ENCODE measurements at regions not wholly inside any gene's neighbourhood (a gene's known extent, or its start where the extent isn't known, plus 50 kb on each side); places are given as distances from the start of the nearest gene placed in this dataset.

DNA sequence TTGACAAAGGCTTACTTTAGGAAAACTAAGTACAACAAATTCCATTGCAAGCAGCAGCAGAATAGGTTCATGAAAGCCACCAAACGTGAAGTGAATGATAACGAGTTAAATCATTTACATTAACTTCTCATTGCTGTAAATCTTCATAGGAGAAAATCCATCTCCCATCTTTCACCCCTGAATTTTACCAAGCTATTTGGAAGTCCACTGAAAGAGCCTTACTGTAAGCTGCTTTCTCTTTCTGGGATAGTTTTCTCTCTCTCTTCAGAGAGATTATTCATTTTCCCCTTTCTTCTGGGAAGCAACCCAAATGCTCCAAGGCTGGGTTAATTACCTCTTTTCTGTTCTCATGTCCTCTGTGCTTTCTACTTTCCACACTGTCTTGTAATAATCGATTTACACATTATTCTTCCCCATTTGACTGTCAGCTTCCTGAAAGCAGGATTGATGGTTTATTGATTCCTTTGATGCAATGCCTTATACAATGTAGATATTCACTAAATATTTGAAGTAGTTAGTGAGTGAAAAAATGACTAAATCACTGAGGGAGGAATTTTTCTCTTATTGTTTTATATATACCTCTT, 914.3 kb upstream of the ARPP21 start:
- Mint-ChIP-seq H3K9me3 (ENCODE audit: low read depth) (peaks cover 14% of the 10 kb centered on the region), H3K4me3 (ENCODE audit: unreplicated experiment) (no peak overlapping the region), H3K27ac (ENCODE audit: unreplicated experiment) (no peak overlapping the region), H3K36me3 (ENCODE audit: low read depth) (peaks cover 1% of the 10 kb centered on the region), H3K4me1 (ENCODE audit: low read depth) (peaks cover 20% of the 10 kb centered on the region), H3K27me3 (ENCODE audit: low read depth) (no peaks in the 10 kb centered on the region)
- TF ChIP-seq, protein P1, sequence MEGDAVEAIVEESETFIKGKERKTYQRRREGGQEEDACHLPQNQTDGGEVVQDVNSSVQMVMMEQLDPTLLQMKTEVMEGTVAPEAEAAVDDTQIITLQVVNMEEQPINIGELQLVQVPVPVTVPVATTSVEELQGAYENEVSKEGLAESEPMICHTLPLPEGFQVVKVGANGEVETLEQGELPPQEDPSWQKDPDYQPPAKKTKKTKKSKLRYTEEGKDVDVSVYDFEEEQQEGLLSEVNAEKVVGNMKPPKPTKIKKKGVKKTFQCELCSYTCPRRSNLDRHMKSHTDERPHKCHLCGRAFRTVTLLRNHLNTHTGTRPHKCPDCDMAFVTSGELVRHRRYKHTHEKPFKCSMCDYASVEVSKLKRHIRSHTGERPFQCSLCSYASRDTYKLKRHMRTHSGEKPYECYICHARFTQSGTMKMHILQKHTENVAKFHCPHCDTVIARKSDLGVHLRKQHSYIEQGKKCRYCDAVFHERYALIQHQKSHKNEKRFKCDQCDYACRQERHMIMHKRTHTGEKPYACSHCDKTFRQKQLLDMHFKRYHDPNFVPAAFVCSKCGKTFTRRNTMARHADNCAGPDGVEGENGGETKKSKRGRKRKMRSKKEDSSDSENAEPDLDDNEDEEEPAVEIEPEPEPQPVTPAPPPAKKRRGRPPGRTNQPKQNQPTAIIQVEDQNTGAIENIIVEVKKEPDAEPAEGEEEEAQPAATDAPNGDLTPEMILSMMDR (IDR thresholded peaks at IDR 0.05), result no peak
- DNase-seq (ENCODE audit: low spot score), result no peak

DNA sequence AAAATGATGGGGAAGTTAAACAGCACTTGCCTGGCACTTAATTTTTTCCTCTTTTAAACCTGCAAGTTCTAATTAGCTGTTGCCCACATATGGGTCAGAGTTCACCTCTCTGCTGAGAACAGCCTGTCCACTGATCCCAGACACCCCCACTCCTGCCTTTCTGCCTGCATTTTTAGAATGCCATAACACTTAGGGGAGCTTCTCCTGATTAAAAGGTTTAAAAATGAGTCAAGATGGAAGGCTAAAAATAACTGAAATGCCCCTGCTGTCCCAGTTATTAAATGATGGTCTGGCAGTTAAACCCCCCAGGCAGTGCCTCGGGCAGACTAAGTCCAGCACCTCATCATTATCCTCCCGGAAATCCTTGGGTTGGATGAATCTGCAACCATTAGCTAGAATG, 913.6 kb upstream of the ARPP21 start:
- TF ChIP-seq, protein P1 (IDR thresholded peaks at IDR 0.05), result no peak
- H3K4me3 Mint-ChIP-seq (ENCODE audit: unreplicated experiment), result no peak overlapping the region
- DNase-seq (ENCODE audit: low spot score), result no peak
- H3K9me3 Mint-ChIP-seq (ENCODE audit: low read depth), result peaks cover 21% of the 10 kb centered on the region
- no peaks in the 10 kb centered on the region for H3K27me3 Mint-ChIP-seq (ENCODE audit: low read depth)
- H3K27ac Mint-ChIP-seq (ENCODE audit: unreplicated experiment), result no peak overlapping the region
- H3K4me1 Mint-ChIP-seq (ENCODE audit: low read depth), result peaks cover 20% of the 10 kb centered on the region
- H3K36me3 Mint-ChIP-seq (ENCODE audit: low read depth), result peaks cover 1% of the 10 kb centered on the region

DNA sequence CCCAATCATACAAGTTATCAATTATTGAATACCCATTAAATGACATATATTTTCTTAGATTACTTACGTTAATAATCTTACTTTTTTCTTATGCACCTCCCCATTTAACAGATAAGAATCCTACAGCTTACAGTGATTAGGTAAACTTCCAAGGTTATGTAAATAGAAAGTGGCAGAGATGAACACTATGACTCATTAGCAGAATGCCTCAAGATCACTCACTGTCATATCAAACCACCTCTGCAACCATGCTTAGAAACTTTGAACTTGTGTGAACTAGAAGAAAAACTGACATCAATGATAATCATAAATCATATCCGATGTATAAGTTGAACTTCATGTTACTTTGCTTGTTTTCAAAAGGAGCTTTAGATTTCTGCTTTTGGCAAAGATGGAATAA, 911.6 kb upstream of the ARPP21 start:
- Mint-ChIP-seq H3K36me3 (ENCODE audit: low read depth) (peaks cover 5% of the 10 kb centered on the region), H3K27me3 (ENCODE audit: low read depth) (no peaks in the 10 kb centered on the region), H3K9me3 (ENCODE audit: low read depth) (peaks cover 26% of the 10 kb centered on the region), H3K4me1 (ENCODE audit: low read depth) (peaks cover 20% of the 10 kb centered on the region), H3K4me3 (ENCODE audit: unreplicated experiment) (no peak overlapping the region), H3K27ac (ENCODE audit: unreplicated experiment) (no peak overlapping the region)
- no peak for DNase-seq (ENCODE audit: low spot score)
- TF ChIP-seq, protein P1 (IDR thresholded peaks at IDR 0.05), result no peak

DNA sequence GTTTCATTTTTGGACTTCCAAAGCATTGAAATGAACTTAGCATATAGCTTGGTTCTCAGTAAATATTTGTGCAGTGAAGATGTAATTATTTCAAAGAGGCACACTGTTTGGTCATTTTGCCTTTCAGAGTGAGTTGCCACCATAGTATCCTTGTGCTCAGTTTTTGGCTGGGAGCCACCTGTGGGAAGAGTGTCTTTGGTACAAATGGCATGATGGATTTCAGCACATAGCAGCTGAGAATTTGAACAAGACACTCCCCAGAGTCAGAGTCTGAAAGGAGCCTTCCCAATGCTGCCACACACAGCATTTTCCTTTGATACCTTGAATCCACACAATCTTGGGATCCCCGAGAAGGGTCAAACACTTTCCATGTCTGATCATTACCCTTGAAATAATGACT, 897.2 kb upstream of the ARPP21 start:
- Mint-ChIP-seq H3K4me1 (ENCODE audit: low read depth) (no peaks in the 10 kb centered on the region), H3K9me3 (ENCODE audit: low read depth) (peaks cover 4% of the 10 kb centered on the region), H3K4me3 (ENCODE audit: unreplicated experiment) (no peak overlapping the region), H3K36me3 (ENCODE audit: low read depth) (no peaks in the 10 kb centered on the region), H3K27me3 (ENCODE audit: low read depth) (peaks cover 4% of the 10 kb centered on the region), H3K27ac (ENCODE audit: unreplicated experiment) (no peak overlapping the region)
- TF ChIP-seq, protein P1 (IDR thresholded peaks at IDR 0.05), result no peak
- DNase-seq (ENCODE audit: low spot score), result no peak

DNA sequence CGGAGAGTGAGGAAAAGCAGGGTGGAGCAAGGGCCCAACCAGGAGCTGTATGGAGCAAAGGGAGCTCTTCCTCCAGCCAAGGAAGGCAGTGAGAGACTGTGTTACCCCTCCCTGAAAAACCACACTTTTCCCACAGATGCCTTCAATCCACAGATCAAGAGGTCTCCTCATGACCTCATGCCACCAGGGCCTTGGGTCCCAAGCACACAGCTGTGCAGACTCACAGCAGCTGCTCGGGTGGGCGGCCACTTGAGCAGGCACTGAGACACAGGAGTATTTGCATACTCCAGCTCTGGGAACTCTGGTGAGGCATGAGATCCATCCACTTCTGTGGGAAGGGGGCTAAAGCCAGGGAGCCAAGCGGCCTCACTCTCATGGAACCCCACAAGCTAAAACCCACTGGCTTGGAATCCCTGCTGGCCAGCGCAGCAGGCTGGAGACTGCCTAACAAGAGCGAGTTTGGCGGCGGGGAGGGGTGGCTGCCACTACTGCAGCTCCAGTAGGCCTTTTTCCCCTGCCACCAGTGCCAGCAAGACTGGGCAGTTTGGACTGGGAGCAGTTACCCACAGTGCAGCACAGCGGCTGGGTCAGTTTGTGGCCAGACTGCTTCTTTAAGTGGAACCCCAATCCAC, 880.6 kb upstream of the ARPP21 start:
- Mint-ChIP-seq H3K4me1 (ENCODE audit: low read depth) (no peaks in the 10 kb centered on the region), H3K27me3 (ENCODE audit: low read depth) (peaks cover 8% of the 10 kb centered on the region), H3K9me3 (ENCODE audit: low read depth) (peaks cover 8% of the 10 kb centered on the region), H3K4me3 (ENCODE audit: unreplicated experiment) (no peak overlapping the region), H3K36me3 (ENCODE audit: low read depth) (peaks cover 2% of the 10 kb centered on the region), H3K27ac (ENCODE audit: unreplicated experiment) (no peak overlapping the region)
- no peak for DNase-seq (ENCODE audit: low spot score)
- TF ChIP-seq, protein P1 (IDR thresholded peaks at IDR 0.05), result no peak
